ENCODE measurements at regions not wholly inside any gene's neighbourhood (a gene's known extent, or its start where the extent isn't known, plus 50 kb on each side); places are given as distances from the start of the nearest gene placed in this dataset.

DNA sequence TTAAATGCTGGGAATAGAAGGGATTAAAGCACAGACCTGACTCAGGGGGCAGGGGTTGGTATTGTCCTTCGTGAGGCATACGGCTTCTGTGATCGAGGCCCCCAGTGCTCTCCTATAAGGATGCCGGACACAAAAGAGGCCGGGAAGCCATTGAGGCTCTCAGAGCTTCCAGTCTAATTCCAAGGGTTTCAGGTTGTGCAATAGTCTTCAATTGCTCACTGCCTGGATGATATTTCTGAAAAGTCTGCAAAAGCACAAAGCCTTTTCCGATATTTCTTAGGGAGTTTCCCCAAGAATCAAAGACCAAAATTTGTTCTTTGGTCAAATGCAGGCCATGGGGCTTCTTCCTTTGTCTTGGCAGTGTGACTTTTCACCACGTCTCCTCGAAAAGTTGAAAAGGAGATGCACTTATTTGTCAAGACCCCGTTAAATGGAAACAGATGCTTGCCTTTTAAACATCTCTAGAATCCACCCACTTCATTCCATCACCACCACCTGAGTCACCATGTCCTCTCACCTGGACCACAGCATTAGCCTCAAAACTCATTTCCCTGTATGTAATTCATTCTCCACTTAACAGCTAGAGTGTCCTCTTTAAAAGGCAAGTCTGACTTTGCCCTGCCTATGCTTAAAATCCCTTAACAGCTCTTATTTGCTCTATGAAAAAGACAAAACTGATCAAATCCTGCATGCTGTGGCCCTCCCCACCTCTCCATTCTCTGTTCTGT, 134.8 kb upstream of the NAMPT start:
- DNase-seq (ENCODE audit: low spot score), result no peak

DNA sequence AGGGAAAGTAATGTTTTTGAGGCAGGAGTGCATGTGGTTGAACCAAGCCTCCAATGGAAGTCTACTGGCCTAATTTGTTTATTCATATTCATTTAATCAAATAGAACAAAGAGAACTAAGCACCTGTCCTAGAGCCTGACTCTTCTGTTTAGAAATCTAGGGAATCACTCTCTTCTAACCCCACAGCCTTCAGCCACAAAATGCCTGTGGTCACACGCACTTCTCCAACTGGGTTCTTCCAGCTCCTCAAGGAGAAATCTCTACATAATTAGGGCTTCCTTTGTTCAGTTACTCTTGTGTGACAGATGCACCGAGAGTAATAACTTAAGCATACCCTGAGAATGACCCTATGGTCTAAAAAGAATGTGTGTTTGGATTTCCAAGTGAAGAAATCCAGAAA, 133.7 kb upstream of the NAMPT start:
- no peak for DNase-seq (ENCODE audit: low spot score)

DNA sequence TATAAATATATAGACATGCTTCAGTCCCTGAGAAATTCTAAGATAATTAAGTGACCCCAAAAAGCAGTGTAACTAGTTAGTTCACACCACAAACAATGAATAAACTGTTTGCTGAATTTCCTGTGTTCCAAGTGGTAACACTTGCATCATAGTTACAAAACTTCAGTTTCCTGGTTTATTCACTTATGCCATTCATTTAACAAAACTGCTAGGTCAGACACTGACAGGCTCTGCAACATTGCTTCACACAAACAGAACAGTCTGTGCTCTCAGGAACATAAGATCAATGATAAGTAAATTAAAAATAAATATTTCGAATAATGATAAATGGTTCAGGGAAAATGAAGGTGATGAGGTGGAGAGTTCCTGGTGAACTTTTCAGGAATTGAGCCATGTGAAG, 133.3 kb upstream of the NAMPT start:
- no peak for DNase-seq (ENCODE audit: low spot score)

DNA sequence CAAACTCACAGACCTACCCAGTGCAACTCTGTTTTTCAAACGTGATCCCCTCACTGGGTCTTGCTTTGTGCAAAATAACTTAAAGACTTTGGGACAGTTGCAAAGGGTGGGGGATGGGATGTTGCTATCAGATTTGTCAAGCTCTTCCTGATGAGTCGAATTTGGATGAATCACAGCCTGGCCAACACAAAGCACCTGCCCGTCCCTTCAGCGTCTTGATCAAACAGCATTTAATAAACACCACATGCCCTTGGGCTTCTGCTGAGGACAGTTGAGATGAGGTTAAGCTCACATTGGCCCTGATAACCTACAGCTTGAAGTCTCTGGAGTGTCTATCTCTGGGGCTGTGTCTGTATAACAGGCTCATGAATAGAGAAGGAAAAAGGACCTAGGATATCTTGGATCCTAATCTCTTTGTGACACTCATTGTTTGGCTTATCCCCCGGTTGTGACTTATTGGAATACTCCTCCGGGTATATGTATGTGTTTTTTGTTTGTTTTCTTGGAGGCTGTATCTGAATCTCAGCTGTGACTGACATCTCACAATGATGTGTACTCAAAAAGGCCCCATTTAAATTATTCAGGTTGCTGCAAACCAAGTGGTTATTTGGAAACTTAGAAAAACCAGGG, 132.6 kb upstream of the NAMPT start:
- DNase-seq (ENCODE audit: low spot score), result no peak

DNA sequence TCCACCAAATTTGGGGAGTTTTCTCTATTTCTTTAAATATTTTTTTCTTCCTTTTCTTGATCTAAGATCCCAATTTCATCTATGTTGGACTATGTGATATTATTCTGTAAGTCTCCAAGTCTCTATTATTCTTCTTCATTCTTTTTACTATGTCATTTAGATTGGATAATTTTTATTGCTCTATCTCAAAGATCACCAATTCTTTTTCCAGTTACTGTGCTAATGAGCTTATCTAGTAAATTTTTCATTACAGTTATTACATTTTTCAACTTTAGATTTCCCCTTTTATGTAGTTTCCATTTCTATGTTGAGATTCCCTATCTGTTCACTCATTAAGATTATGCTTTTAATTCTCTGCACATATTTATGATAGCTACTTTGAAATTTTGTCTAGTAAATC, 131.6 kb upstream of the NAMPT start:
- DNase-seq (ENCODE audit: low spot score), result no peak

DNA sequence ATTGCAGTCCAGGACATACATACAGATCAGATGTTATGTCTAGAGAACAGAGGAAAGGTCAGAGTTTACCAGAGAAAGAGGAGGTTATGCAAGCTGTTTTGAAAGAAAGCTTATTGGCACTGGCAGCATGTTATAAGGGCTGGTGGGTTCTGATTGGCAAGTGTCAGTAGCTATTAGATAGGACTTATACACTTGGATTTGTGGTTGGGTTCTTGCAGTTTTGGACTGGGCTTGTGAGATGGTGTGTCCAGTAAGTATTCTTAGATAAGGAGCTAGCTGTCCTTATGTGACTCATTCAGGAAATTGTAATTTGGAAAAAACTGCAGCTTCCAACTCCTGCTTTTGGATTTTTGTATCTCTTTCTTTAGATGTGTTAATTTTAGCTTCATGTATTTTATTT, 130.7 kb upstream of the NAMPT start:
- DNase-seq (ENCODE audit: low spot score), result no peak

DNA sequence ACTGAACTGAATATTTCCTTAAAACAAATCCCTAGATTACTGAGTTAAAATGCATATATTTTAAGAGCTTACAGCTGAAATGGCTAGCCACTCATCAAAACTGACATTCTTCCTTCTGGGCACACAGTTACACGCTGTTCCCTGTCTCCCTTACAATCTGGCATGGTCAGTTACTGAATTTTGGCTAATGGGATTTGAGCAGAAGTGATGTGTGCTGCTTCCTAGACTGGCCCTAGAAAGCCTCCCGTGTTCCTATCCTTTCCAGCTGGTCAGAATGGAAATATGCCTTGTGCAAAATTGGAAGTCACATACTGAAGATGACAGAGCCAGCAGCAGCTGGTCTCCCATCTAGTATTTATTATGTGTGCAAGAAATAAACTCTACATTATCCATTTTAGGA, 128.7 kb upstream of the NAMPT start:
- DNase-seq (ENCODE audit: low spot score), result no peak

DNA sequence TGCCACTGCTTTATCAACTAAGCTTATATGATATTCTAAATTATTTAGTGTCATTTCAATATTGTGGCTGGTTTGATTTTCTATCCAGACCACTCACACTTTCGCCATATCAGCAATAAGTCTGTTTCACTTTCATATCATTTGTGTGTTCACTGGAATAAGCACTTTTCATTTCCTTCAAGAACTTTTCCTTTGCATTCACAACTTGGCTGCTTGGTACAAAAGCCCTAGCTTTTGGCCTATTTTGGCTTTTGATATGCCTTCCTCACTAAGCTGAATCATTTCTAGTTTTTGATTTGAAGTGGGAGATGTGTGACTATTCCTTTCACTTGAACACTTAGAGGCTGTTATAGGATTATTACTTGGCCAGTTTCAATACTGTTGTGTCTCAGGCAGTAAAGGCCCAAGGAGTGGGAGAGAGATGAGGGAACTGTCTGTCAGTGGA, 120.9 kb upstream of the NAMPT start:
- DNase-seq (ENCODE audit: low spot score), result no peak

DNA sequence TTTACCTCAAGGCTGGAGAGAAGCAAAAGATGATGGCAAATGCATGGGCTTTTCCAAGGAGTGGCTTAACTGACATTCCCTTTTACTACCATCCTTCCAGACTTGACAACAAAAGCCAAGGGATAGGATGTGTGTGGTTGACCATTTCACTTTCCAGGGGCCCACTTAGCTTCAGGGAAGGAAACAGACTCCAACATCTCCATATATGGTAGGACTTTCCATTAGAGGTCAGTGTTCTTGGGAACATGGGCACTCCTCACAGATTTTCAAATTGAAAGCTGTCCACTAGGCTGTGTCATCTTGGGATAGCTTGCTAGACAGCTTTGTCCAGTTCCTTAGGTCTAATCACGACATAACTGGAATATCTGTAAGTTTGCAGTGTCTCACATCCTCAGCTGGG, 118.1 kb upstream of the NAMPT start:
- DNase-seq (ENCODE audit: low spot score), result no peak

DNA sequence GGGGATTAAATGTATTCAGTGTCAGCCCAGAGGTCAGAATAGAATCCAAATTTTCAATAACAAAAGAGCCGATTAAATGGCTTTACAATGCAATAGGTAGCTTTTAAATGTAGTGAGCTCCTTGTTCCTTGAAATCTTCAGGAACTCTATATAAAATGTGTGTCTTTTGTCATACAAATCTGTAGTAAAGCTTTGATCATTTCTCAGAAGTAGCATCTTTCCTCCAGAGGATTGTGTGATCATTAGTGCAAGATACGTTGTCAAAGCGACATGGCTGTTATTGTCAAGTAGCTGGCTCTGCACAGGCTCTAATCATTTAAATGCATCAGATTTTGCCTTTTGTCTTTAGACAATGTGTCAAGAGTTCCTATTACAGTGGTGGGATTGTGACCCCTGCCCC, 116.1 kb upstream of the NAMPT start:
- no peak for DNase-seq (ENCODE audit: low spot score)

DNA sequence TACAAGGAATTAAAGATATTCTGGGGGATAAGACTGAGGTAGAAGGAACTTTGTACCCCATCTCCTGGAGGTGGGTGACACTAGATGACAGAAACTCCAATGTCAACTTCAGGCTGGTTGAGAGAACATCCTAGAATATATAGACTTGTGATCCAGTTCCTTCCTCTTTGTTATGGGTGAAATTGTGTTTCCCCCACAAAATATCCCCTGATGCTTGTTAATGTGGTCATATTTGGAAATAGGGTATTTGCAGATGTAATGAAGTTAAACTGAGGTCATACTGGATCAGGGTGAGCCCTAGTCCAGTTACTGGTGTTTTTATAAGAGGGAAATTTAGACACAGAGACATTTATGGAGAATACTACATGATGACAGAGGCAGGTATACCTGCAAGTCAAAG, 114.0 kb upstream of the NAMPT start:
- DNase-seq (ENCODE audit: low spot score), result no peak

DNA sequence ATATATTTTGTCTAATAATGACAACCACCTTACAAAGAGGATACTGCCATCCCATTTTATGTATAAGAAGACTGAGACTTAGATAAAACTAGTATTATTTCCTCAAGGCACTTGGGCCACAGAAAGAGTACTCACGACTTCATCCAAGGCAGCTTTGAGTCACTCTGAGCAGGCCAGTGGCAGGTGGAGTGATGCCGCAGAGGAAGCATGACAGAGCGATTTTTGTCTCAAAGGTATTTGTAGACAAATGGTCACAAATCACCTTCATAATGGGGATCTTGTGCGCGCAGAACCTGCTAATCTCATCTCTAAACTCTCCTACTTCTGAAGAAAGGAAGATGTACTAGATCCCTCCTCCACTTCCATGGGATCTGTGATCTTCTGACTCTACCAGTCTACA, 113.2 kb upstream of the NAMPT start:
- DNase-seq (ENCODE audit: low spot score), result no peak

DNA sequence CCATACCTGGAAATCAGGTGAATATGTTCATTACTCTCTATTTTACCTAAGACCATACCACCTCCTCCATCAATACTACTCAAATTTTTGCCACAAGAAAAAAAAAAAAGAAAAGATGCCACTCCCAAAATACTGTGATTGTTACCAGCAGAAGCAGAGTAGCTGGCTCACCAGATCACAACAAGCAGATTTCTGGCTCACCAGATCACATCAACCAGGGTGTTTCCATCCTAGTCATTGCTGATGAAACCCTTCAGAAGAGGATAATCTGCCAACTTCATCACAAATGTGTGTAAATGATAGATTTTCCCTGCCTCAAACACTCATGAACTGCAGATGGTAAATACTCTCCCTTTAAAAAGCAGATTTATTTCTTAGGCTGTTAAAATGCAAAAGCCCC, 109.7 kb upstream of the NAMPT start:
- no peak for DNase-seq (ENCODE audit: low spot score)

DNA sequence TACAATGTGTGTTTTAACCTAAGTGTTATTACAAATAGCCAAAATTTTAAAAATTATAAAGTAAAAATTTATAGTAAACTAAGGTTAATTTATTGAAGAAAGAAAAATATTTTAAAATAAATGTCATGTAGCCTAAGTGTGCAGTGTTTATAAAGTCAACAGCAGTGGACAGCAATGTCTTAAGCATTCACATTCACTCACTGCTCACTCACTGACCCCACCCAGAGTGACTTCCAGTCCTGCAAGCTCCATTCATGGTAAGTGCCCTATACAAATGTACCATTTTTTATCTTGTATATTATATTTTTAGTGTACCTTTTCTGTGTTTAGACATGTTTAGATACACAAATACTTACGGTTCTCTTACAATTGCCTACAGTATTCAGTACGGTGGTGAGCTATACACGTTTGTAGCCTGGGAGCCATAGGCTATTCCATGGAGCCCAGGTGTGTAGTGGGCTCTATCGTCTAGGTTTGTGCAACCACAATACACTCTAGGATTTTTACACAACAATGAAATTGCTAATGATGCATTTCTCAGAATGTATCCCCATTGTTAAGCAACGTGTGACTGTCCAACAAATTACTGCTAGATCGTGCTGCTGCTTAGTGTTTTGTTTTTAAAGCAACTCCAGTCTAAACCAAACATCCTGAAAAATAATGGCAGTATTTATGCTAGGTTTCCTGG, 108.9 kb upstream of the NAMPT start:
- no peak for DNase-seq (ENCODE audit: low spot score)

DNA sequence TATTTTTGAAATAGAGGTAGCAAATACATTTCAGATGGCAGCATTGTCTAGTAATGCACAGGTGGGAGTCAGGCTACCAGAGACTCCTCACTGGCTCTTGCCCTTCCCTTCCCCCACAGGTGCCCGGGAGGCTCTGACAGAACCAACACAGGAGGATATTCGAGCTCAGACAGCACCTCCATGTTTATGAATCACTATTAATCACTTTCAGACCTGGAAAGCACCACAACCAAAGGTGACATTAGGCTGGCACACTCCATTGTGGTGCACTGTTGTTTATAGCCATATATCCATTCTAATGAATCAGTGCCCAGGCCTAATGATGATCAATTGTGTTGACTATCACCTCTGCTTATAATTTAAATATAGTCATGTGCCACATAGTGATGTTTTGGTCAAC, 107.8 kb upstream of the NAMPT start:
- DNase-seq (ENCODE audit: low spot score), result no peak

DNA sequence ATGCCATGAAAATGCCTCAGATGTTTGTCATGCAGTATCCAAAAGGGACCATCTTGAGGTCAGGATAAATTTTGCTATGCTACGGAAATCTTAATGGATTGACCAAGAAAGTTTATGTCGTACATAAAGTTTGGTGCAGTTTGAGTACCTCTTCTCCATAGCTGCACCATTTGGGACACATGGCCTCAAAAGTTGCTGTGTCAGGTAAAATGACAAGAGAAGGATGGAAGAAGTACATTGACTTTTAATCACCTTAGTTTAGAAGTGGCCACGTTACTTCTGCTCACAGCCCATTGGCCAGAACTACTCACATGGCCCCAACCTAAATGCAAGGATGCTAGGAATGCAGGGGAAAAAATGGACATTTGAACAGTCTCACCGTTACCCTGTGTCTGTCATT, 107.4 kb upstream of the NAMPT start:
- DNase-seq (ENCODE audit: low spot score), result no peak

DNA sequence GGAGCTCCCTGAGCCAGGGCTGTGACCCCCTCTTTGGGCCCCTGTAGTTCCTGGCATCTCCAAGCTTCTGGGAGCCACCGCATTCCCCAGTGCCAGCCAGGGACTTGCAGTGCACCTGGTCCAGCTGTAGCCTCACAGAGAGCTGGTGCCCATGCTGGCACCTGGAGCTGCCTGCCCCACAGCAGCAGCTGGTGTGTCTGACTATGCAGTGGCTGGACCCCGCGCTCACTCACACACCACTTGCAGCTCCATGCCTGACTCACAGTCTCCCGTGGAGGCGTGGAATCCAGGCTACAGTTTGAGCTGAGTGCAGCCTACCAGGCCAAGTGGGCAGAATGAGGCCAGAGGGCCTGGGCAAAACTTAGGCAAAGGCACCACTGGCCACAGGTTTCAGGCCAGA, 102.2 kb upstream of the NAMPT start:
- DNase-seq (ENCODE audit: low spot score), result no peak

DNA sequence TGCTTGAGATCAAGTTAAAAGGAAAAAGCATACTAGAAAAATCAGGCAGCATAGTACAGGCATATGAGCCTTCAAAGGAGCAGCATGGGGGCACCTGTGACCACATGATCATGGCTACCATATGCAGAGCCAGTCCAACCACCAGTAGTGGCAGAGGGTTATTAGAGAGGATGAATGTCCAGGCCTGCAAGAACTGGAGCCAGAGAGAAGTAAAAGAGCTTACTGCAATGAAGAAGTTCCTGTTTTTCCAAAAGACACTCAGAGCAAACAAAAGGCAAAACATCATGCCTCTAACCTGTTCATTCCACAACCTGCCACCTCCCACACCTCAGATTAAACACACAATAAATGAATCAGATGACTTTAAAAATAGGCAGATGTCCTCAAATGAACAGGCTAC, 99.6 kb upstream of the NAMPT start:
- no peak for DNase-seq (ENCODE audit: low spot score)

DNA sequence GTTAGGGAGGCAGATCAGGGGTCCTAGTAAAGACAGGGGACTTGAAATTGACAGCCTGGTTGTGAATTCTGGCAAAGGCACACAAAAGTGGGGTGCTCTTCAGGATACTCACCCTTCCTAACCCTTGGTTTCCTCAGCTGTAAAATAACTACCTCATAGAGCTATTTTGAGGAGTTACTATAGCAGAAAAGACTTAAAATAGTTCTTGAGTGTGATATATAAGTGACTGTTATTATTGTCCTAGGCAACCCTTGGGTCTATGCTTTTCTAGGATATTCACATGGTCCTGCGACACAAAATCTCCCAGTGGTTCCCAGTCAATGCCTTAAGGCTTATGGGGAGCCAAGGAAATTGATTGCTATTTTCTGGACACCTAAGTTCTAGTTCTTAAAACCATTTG, 98.1 kb upstream of the NAMPT start:
- DNase-seq (ENCODE audit: low spot score), result no peak

DNA sequence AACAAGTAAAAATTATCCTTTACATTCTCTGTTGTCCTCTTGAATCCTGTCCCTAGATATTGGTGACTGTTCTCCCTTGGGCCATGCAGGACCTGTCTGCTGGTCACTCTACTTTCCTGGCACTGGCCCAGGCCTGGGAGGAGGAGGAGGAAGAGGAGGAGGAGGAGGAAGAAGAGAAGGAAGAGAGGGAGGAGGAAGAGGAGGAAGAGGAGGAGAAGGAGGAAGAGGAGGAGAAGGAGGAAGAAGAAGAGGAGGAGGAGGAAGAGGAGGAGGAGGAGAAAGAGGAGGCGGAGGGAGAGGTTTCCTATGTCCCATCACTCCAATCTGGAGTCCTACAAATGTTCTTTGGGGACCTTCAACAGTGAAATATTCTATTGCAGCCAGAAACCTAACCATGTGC, 97.3 kb upstream of the NAMPT start:
- DNase-seq (ENCODE audit: low spot score), result no peak

DNA sequence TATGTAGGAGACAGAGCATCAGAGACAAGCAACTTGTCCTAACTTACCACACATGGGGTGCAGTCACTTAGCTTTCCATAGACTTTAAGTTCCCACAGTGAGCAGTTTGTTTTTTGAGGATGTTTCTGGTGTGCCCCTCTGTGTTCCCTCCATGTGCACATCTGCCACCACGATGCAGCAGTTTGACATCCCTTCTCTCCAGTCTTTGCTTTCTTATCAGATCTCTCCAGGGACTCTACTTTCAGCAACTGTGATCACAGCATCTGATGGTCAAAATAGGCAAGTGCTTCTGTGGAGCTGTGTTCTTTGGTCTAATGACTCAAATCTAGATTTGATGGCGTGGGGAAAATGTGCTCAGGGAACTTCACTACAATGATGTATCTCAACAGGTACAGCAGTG, 96.5 kb upstream of the NAMPT start:
- DNase-seq (ENCODE audit: low spot score), result no peak

DNA sequence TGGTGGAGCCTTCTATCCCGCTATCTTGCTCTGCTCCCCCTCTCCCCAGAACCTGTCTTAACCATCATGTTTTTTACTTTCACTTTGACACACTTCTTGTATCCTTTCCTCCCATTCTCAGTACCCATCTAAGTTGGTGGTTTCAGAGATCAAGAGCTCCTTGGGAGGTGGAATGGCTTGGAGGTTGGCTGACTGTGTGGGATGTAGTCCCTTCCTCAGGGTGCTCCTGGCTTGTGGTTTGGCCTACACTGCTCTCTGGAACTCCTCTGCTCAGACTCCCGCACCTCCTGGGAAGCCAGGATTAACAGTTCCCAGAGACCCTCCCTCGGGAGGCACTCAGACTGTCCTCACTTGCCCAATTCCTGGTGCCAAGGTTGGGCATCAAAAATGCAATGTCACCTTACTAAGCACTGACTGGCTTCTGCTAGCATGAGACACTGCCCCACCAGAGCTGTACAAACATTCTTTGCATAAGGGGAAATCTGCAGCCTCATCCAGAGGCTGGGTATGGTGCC, 93.1 kb upstream of the NAMPT start:
- DNase-seq (ENCODE audit: low spot score), result no peak

DNA sequence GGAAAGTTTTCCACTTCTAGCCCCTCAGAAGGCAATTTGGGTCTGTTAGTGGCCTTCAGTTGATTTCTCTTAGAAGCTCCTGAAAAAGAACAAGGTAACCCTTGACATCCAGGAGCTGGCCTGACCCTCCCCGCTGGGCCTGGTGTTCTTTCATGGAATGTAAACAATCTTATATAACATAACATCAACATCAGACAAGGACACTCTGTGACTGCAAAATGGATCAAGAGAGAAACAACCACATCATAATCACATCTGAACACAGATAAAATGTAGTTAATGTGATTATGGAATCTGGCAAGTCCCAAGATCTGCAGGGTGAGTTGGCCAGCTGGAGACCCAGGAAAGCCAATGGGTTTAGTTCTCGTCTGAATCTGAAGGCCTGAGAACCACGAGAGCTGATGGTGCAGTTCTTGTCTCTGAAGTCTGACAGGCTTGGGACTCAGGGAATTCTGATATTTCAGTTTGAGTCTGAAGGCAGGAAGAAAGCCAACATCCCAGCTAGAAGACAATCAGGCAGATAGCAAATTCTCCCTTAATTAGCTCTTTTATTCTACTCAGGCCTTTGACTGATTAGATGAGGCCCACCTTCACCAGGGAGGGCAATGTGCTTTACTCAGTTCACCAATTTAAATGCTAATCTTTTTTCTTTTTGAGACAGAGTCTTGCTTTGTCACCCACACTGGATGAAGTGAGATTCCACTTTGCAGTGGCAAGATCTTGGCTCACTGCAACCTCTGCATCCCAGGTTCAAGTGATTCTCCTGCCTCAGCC, 91.4 kb upstream of the NAMPT start:
- DNase-seq (ENCODE audit: low spot score), result no peak
